K562 (cell line): ENCODE measurements at regions not wholly inside any gene's neighbourhood (a gene's known extent, or its start where the extent isn't known, plus 50 kb on each side); places are given as distances from the start of the nearest gene placed in this dataset.

Experiments used
- ATAC-seq: fragments of 200-7000 bp; cut with Tn5 transposase; 3 replicates; pipeline ENCODE4 v1.9.1; 2020; ENCODE audit warnings: moderate library complexity
- BruUV-seq: library from RNA; stranded (reverse); fragments of 400-500 nt; replicated peaks from 2 replicates; lab custom pipeline; 2021; lab: Mats Ljungman, UMichigan
- CTCF ChIA-PET: fragments of 300-600 bp; formaldehyde crosslinking; extraction: SDS; loops from one replicate; lab custom pipeline; 2021; ENCODE audit warnings: low intra/inter-chr PET ratio; lab: Yijun Ruan, JAX
- POLR2A ChIA-PET: fragments of 300-600, 350-650 bp; sonication (Branson Sonifier 250); formaldehyde crosslinking; extraction: SDS; loops from one replicate; lab custom pipeline; 2021; ENCODE audit warnings: antibody characterized with exemption, inconsistent platforms; lab: Yijun Ruan, JAX
- DNase-seq, 4 experiments: peaks; one replicate each; pipeline versions ENCODE4 v3.0.0 to v3.0.0-alpha.2; 2011 to 2018; ENCODE audit warnings: low spot score in 3 of 4, mixed read lengths in 3 of 4; ENCODE audit errors: extremely low read depth in 1 of 4
- FAIRE-seq: peaks from 2 replicates; lab custom pipeline; 2011; peaks lifted over from hg19 to GRCh38; lab: Jason Lieb, UNC
- H2AFZ ChIP-seq: 2 replicates; pipeline ENCODE4 v1.6.0; 2011; ENCODE audit warnings: low read depth, low read length, control low read depth, inconsistent platforms
- H3K27ac ChIP-seq: fragments of 200-600 bp; 3 replicates; pipeline ENCODE4 v1.8.0; 2011; ENCODE audit warnings: low read depth, mild to moderate bottlenecking, control low read depth, inconsistent platforms, low read length, moderate library complexity, mixed read lengths; ENCODE audit errors: extremely low read depth
- H3K27me3 ChIP-seq, 2 experiments: fragments of 300-600 bp in 1 of 2; 2 replicates in 1 of 2; 3 replicates in 1 of 2; pipeline versions ENCODE4 v1.6.0 to v1.8.0; 2011; ENCODE audit warnings: inconsistent platforms in 2 of 2, low read length in 2 of 2, mild to moderate bottlenecking in 1 of 2, mixed read lengths in 1 of 2, moderate library complexity in 1 of 2; ENCODE audit not compliant: control insufficient read depth in 2 of 2, insufficient read depth in 2 of 2
- H3K36me3 ChIP-seq: fragments of 300-600 bp; 3 replicates; pipeline ENCODE4 v1.8.0; 2011; ENCODE audit warnings: mild to moderate bottlenecking, low read length, inconsistent platforms; ENCODE audit not compliant: control insufficient read depth, insufficient read depth
- H3K4me1 ChIP-seq, 2 experiments: fragments of 200-600 bp in 1 of 2; replicated peaks in 1 of 2; 2 replicates in 1 of 2; 3 replicates in 1 of 2; pipeline versions ENCODE4 v1.5.1 to v1.8.0; 2011; ENCODE audit warnings: inconsistent platforms in 2 of 2, low read length in 2 of 2, mild to moderate bottlenecking in 1 of 2, mixed read lengths in 1 of 2, moderate library complexity in 1 of 2; ENCODE audit not compliant: control insufficient read depth in 2 of 2, insufficient read depth in 2 of 2
- H3K4me2 ChIP-seq: 2 replicates; pipeline ENCODE4 v1.6.1; 2011; ENCODE audit warnings: low read length, control low read depth, inconsistent platforms, mixed read lengths; ENCODE audit not compliant: insufficient read depth
- H3K4me3 ChIP-seq: fragments of 200-600 bp; sonication (generic), shearing (Covaris generic); 2 replicates; pipeline ENCODE4 v1.5.1; 2016; ENCODE audit warnings: control low read depth, inconsistent platforms
- H3K79me2 ChIP-seq: fragments of 200-600 bp; 3 replicates; pipeline ENCODE4 v1.8.0; 2011; ENCODE audit warnings: low read length, inconsistent platforms; ENCODE audit not compliant: control insufficient read depth, insufficient read depth
- H3K9ac ChIP-seq, 2 experiments: 2 replicates each; pipeline versions ENCODE4 v1.6.0 to v1.6.1; 2011; ENCODE audit warnings: low read depth in 2 of 2, low read length in 2 of 2, control low read depth in 1 of 2, inconsistent platforms in 1 of 2, mild to moderate bottlenecking in 1 of 2, mixed read lengths in 1 of 2; ENCODE audit not compliant: insufficient read depth in 1 of 2
- H3K9me1 ChIP-seq: one replicate; pipeline ENCODE4 v1.6.0; 2011; ENCODE audit warnings: inconsistent platforms, mild to moderate bottlenecking, low read length, moderate library complexity; ENCODE audit not compliant: control insufficient read depth, insufficient read depth
- H3K9me3 ChIP-seq: replicated peaks from 2 replicates; pipeline ENCODE4 v1.5.1; 2011; ENCODE audit warnings: low read depth, low read length, inconsistent platforms; ENCODE audit not compliant: control insufficient read depth, insufficient read depth
- H4K20me1 ChIP-seq: replicated peaks from 2 replicates; pipeline ENCODE4 v1.6.1; 2011; ENCODE audit warnings: low read length, inconsistent platforms, mixed read lengths; ENCODE audit not compliant: control insufficient read depth, insufficient read depth
- ILF3 ChIP-seq: fragments of 450-650 bp; IDR thresholded peaks from 2 replicates; pipeline ENCODE4 v1.6.1; 2018; ENCODE audit warnings: antibody characterized with exemption, mild to moderate bottlenecking, moderate library complexity, borderline replicate concordance
- JUN ChIP-seq, 2 experiments: sonication (generic) in 1 of 2; formaldehyde crosslinking in 1 of 2; IDR thresholded peaks; 2 replicates each; pipeline versions ENCODE4 v1.6.1 to v1.8.0; 2012 to 2022; ENCODE audit warnings: borderline replicate concordance in 2 of 2, mild to moderate bottlenecking in 2 of 2, improper control_type of control experiment in 1 of 2, low read depth in 1 of 2, low read length in 1 of 2, missing genetic modification reagents in 1 of 2
- NCOA4 ChIP-seq: fragments of 450-650 bp; IDR thresholded peaks from 2 replicates; pipeline ENCODE4 v1.6.1; 2018; ENCODE audit warnings: mild to moderate bottlenecking; ENCODE audit not compliant: partially characterized antibody
- POLR3A ChIP-seq: IDR thresholded peaks from 2 replicates; pipeline ENCODE4 v1.6.1; 2011; ENCODE audit warnings: borderline replicate concordance, mild to moderate bottlenecking, moderate library complexity; ENCODE audit not compliant: insufficient read length, insufficient read depth; ENCODE audit errors: extremely low read depth
- POU5F1 ChIP-seq: fragments of 150-350 bp; IDR thresholded peaks from 2 replicates; pipeline ENCODE4 v1.6.1; 2014; ENCODE audit warnings: borderline replicate concordance, low read length, low read depth, mild to moderate bottlenecking; ENCODE audit not compliant: partially characterized antibody
- RFX7 ChIP-seq: fragments of 250-450 bp; sonication (Bioruptor Pico); IDR thresholded peaks from 2 replicates; pipeline ENCODE4 v1.5.1; 2021; ENCODE audit warnings: mild to moderate bottlenecking
- RNF219 ChIP-seq: fragments of 250-450 bp; sonication (Bioruptor Pico); IDR thresholded peaks from 2 replicates; pipeline ENCODE4 v1.5.0; 2022; ENCODE audit warnings: mild to moderate bottlenecking
- SFPQ ChIP-seq: fragments of 200-400 bp; formaldehyde crosslinking; IDR thresholded peaks from 2 replicates; pipeline ENCODE4 v1.6.1; 2017; ENCODE audit warnings: mild to moderate bottlenecking, low read depth, low read length, moderate library complexity
- SRF ChIP-seq, 2 experiments: fragments of 250-450, 450-650 bp in 1 of 2; sonication (Bioruptor Pico) in 1 of 2; sonication (generic) in 1 of 2; formaldehyde crosslinking; IDR thresholded peaks; 2 replicates each; pipeline versions ENCODE4 v1.5.0 to v1.5.1; 2020 to 2022; ENCODE audit warnings: mild to moderate bottlenecking in 1 of 2, missing genetic modification reagents in 1 of 2
- TRIM24 ChIP-seq, 2 experiments: fragments of 450-650 bp; IDR thresholded peaks; 2 replicates each; pipeline ENCODE4 v1.6.1; 2016
- TRIM25 ChIP-seq: fragments of 450-650 bp; IDR thresholded peaks from 2 replicates; pipeline ENCODE4 v1.7.0; 2016; ENCODE audit warnings: borderline replicate concordance
- ZC3H8 ChIP-seq: fragments of 450-650 bp; IDR thresholded peaks from 2 replicates; pipeline ENCODE4 v1.6.1; 2017
- ZNF212 ChIP-seq: fragments of 450-650 bp; formaldehyde crosslinking; IDR thresholded peaks from 2 replicates; pipeline ENCODE4 v1.4.0; 2020; ENCODE audit warnings: mild to moderate bottlenecking
- ZZZ3 ChIP-seq: fragments of 450-650 bp; IDR thresholded peaks from 2 replicates; pipeline ENCODE4 v1.6.1; 2016; ENCODE audit warnings: antibody characterized with exemption, mild to moderate bottlenecking, moderate library complexity
- WGBS: fragments of 100-300 bp; shearing (Covaris generic); methylation state at CpG from one replicate; pipeline ENCODE4 v1.1.6; 2016; ENCODE audit warnings: low coverage, mixed read lengths; ENCODE audit not compliant: insufficient coverage; ENCODE audit errors: missing lambda C conversion rate; 5-methylcytosine and 5-hydroxymethylcytosine counted together
- in situ Hi-C: fragments of 300-500 bp; cut with MboI; formaldehyde crosslinking; loops from 4 replicates; pipeline ENCODE4 v1.15.0; 2018; ENCODE audit warnings: inconsistent platforms, mixed read lengths
- intact Hi-C: fragments of 100-400 bp; cut with micrococcal nuclease; formaldehyde crosslinking; loops from 2 replicates; pipeline ENCODE4 v1.14.2; 2022

GRCh38 chr5:118397236-118397635 is 591.1 kb downstream of the DTWD2 start (continued):
- no peak for TF ChIP-seq TRIM25
- TF ChIP-seq ILF3 = no peak
- TF ChIP-seq POU5F1 = no peak

- H3K9me1 ChIP-seq = no peaks in the 10 kb centered on the region
- no peak for FAIRE-seq
- BruUV-seq = no TSS peak
- ChIA-PET POLR2A (no interaction called here), CTCF (no interaction called here)
- no peak overlapping the region for H3K4me2 ChIP-seq
- no peak overlapping the region for H2AFZ ChIP-seq
- H3K27me3 ChIP-seq = no peaks in the 10 kb centered on the region
- DNase-seq = no peak
- no peak overlapping the region for H3K4me3 ChIP-seq
- no peak for ATAC-seq
- H3K79me2 ChIP-seq = no peaks in the 10 kb centered on the region
- no peak overlapping the region for H3K27ac ChIP-seq
- intact Hi-C loops (no loop called here), in situ Hi-C loops (loop anchor here (10.0 kb wide), 1 partner anchor 78 kb away; no protein-coding TSS in a partner anchor)
- H3K9me3 ChIP-seq = no peaks in the 10 kb centered on the region
- 0% methylated on average over 6 of the region's 6 CpGs for WGBS
- H3K36me3 ChIP-seq = no peaks in the 10 kb centered on the region
- no peaks in the 10 kb centered on the region for H3K4me1 ChIP-seq
- H4K20me1 ChIP-seq = no peaks in the 10 kb centered on the region
- no peak overlapping the region for H3K9ac ChIP-seq
- no peak for TF ChIP-seq ZZZ3
- no peak for TF ChIP-seq POLR3A
- TF ChIP-seq NCOA4 = no peak
- TF ChIP-seq SFPQ = no peak
- no peak for TF ChIP-seq TRIM24 (IDR thresholded peaks at IDR 0.05)
- TF ChIP-seq JUN (IDR thresholded peaks at IDR 0.05; ENCODE audit: borderline replicate concordance, low read depth, low read length) = no peak
- TF ChIP-seq JUN (CRISPR knock-in tag; IDR thresholded peaks at IDR 0.05; ENCODE audit: borderline replicate concordance) = no peak
- no peak for TF ChIP-seq ZC3H8
- TF ChIP-seq RFX7 (CRISPR knock-in tag) = no peak
- TF ChIP-seq SRF (CRISPR knock-in tag; IDR thresholded peaks at IDR 0.05) = no peak
- no peak for TF ChIP-seq ZNF212 (CRISPR knock-in tag)
- TF ChIP-seq RNF219 (CRISPR knock-in tag) = no peak
These were observed 595.9 kb downstream of the DTWD2 start for GRCh38 chr5:118392491-118392890.
